HEK293 (cell line): ENCODE measurements at regions not wholly inside any gene's neighbourhood (a gene's known extent, or its start where the extent isn't known, plus 50 kb on each side); places are given as distances from the start of the nearest gene placed in this dataset.

ENCODE experiments used
- CTCF ChIA-PET: fragments of 350-600 bp; formaldehyde crosslinking; extraction: SDS; loops from one replicate; lab custom pipeline; 2021; ENCODE audit warnings: antibody characterized with exemption; lab: Yijun Ruan, JAX
- POLR2A ChIA-PET: fragments of 300-600 bp; formaldehyde crosslinking; extraction: SDS; loops from one replicate; lab custom pipeline; 2020; ENCODE audit warnings: antibody characterized with exemption, inconsistent platforms; lab: Yijun Ruan, JAX
- H3K27ac ChIP-seq: fragments of 200-500 bp; sonication (Bioruptor generic); 2 replicates; pipeline ENCODE4 v1.5.1; 2014; ENCODE audit warnings: low read depth, low read length, control low read depth, inconsistent platforms; ENCODE audit errors: extremely low read depth
- H3K36me3 ChIP-seq, 2 experiments: fragments of 200-500 bp in 1 of 2; sonication (Bioruptor generic) in 1 of 2; 1 replicate in 1 of 2; 2 replicates in 1 of 2; pipeline ENCODE4 v1.5.1; 2014 to 2017; ENCODE audit warnings: inconsistent platforms in 2 of 2, low read length in 2 of 2; ENCODE audit not compliant: control insufficient read depth in 2 of 2, insufficient read depth in 1 of 2
- H3K4me1 ChIP-seq: fragments of 200-500 bp; sonication (Bioruptor generic); 2 replicates; pipeline ENCODE4 v1.5.1; 2014; ENCODE audit warnings: mild to moderate bottlenecking, low read length, inconsistent platforms; ENCODE audit not compliant: control insufficient read depth, insufficient read depth
- H3K4me3 ChIP-seq: 2 replicates; pipeline ENCODE4 v1.5.1; 2011; ENCODE audit warnings: low read depth, mild to moderate bottlenecking, control low read depth, low read length, moderate library complexity
- H3K9me3 ChIP-seq: fragments of 200-500 bp; sonication (Bioruptor generic); 2 replicates; pipeline ENCODE4 v1.5.1; 2014; ENCODE audit warnings: low read depth, low read length, inconsistent platforms; ENCODE audit not compliant: control insufficient read depth, insufficient read depth
- BCL11B ChIP-seq: fragments of 450-650 bp; formaldehyde crosslinking; IDR thresholded peaks from 2 replicates; pipeline ENCODE4 v1.5.1; 2016; ENCODE audit warnings: low read depth, missing biosample characterization, missing genetic modification characterization
- EGR2 ChIP-seq: fragments of 450-650 bp; formaldehyde crosslinking; IDR thresholded peaks from 2 replicates; pipeline ENCODE4 v1.5.1; 2016; ENCODE audit warnings: low read depth, missing biosample characterization, missing genetic modification characterization
- GLIS2 ChIP-seq: fragments of 450-650 bp; formaldehyde crosslinking; IDR thresholded peaks from 2 replicates; pipeline ENCODE4 v1.5.1; 2016; ENCODE audit warnings: missing biosample characterization, missing genetic modification characterization
- ZBTB21 ChIP-seq: fragments of 450-650 bp; formaldehyde crosslinking; IDR thresholded peaks from 2 replicates; pipeline ENCODE4 v1.5.1; 2017; ENCODE audit warnings: missing biosample characterization, missing genetic modification characterization
- ZBTB7A ChIP-seq: fragments of 450-650 bp; formaldehyde crosslinking; IDR thresholded peaks from 2 replicates; pipeline ENCODE4 v1.5.1; 2016; ENCODE audit warnings: low read depth, missing biosample characterization, missing genetic modification characterization
- ZEB2 ChIP-seq: fragments of 450-650 bp; formaldehyde crosslinking; IDR thresholded peaks from 2 replicates; pipeline ENCODE4 v1.5.1; 2016; ENCODE audit warnings: missing biosample characterization, missing genetic modification characterization
- ZNF10 ChIP-seq: fragments of 450-650 bp; formaldehyde crosslinking; IDR thresholded peaks from 2 replicates; pipeline ENCODE4 v1.5.1; 2017; ENCODE audit warnings: missing biosample characterization, missing genetic modification characterization
- ZNF112 ChIP-seq: fragments of 450-650 bp; formaldehyde crosslinking; IDR thresholded peaks from 2 replicates; pipeline ENCODE4 v1.5.0; 2017; ENCODE audit warnings: missing biosample characterization, missing genetic modification characterization
- ZNF114 ChIP-seq: fragments of 450-650 bp; formaldehyde crosslinking; IDR thresholded peaks from 2 replicates; pipeline ENCODE4 v1.5.0; 2017; ENCODE audit warnings: missing biosample characterization, missing genetic modification characterization
- ZNF214 ChIP-seq: fragments of 450-650 bp; formaldehyde crosslinking; IDR thresholded peaks from 2 replicates; pipeline ENCODE4 v1.5.1; 2017; ENCODE audit warnings: missing biosample characterization, mild to moderate bottlenecking, missing genetic modification characterization, borderline replicate concordance
- ZNF302 ChIP-seq: fragments of 450-650 bp; formaldehyde crosslinking; IDR thresholded peaks from 2 replicates; pipeline ENCODE4 v1.5.1; 2016; ENCODE audit warnings: missing biosample characterization, missing genetic modification characterization, low read depth
- ZNF324 ChIP-seq: fragments of 450-650 bp; formaldehyde crosslinking; IDR thresholded peaks from 2 replicates; pipeline ENCODE4 v1.5.1; 2016; ENCODE audit warnings: missing biosample characterization, missing genetic modification characterization
- ZNF423 ChIP-seq: fragments of 450-650 bp; formaldehyde crosslinking; IDR thresholded peaks from 2 replicates; pipeline ENCODE4 v1.5.1; 2016; ENCODE audit warnings: missing biosample characterization, missing genetic modification characterization
- ZNF624 ChIP-seq: fragments of 450-650 bp; formaldehyde crosslinking; IDR thresholded peaks from 2 replicates; pipeline ENCODE4 v1.5.1; 2017; ENCODE audit warnings: missing biosample characterization, missing genetic modification characterization
- ZNF629 ChIP-seq: fragments of 450-650 bp; formaldehyde crosslinking; IDR thresholded peaks from 2 replicates; pipeline ENCODE4 v1.5.1; 2017; ENCODE audit warnings: missing biosample characterization, missing genetic modification characterization
- ZNF658 ChIP-seq: fragments of 450-650 bp; formaldehyde crosslinking; IDR thresholded peaks from 2 replicates; pipeline ENCODE4; 2016; ENCODE audit warnings: missing biosample characterization, missing genetic modification characterization
- ZNF792 ChIP-seq: fragments of 450-650 bp; formaldehyde crosslinking; IDR thresholded peaks from 2 replicates; pipeline ENCODE4 v1.5.1; 2016; ENCODE audit warnings: missing biosample characterization, missing genetic modification characterization
- ZSCAN23 ChIP-seq: fragments of 450-650 bp; formaldehyde crosslinking; IDR thresholded peaks from 2 replicates; pipeline ENCODE4 v1.5.1; 2016; ENCODE audit warnings: missing biosample characterization, missing genetic modification characterization
- ZXDB ChIP-seq: fragments of 450-650 bp; formaldehyde crosslinking; IDR thresholded peaks from 2 replicates; pipeline ENCODE4 v1.5.1; 2016; ENCODE audit warnings: missing biosample characterization, missing genetic modification characterization
- TF ChIP-seq, protein P1 (sequence below): fragments of 450-650 bp; formaldehyde crosslinking; IDR thresholded peaks from 2 replicates; pipeline ENCODE4 v1.5.1; 2016; ENCODE audit warnings: missing biosample characterization, missing genetic modification characterization
- TF ChIP-seq, protein P2 (sequence below): fragments of 450-650 bp; formaldehyde crosslinking; optimal IDR thresholded peaks from 2 replicates; pipeline ENCODE3; 2016; ENCODE audit warnings: missing biosample characterization, mild to moderate bottlenecking, missing genetic modification characterization
- TF ChIP-seq, protein P3 (sequence below): fragments of 450-650 bp; formaldehyde crosslinking; conservative IDR thresholded peaks from 2 replicates; pipeline ENCODE4 v1.5.1; 2016; ENCODE audit warnings: low read depth, missing biosample characterization, missing genetic modification characterization

DNA sequence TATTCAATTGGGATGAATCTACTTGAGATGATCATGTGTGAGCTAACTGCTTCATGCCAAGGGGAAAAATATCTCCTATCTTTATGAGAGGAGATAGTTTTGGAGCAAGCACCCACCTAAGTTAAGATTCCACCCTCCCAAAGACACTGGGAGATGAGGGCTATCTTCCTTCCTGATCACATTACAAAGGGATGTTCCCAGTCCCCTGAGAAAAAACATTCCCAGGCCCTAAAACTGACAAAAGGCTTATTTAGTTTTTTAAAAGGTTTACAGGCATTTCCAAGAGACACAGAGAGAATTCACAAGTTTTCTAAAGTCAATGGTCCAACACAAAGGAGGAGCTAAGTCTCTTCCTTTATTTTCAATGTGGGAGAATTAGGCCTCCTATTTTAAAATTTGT, 401.5 kb downstream of the FBXO15 start:
- Histone ChIP-seq H3K36me3 (no peaks in the 10 kb centered on the region), H3K4me1 (no peaks in the 10 kb centered on the region), H3K9me3 (no peaks in the 10 kb centered on the region), H3K4me3 (no peak overlapping the region), H3K27ac (no peak overlapping the region)
- ChIA-PET POLR2A (no interaction called here), CTCF (no interaction called here)
- TF ChIP-seq ZNF792 (no peak), ZNF10 (tag by site-specific recombination) (no peak), ZSCAN23 (tag by site-specific recombination) (no peak), GLIS2 (no peak), ZNF302 (tag by site-specific recombination) (no peak), ZNF214 (tag by site-specific recombination) (no peak), ZNF324 (no peak), ZEB2 (no peak), EGR2 (tag by site-specific recombination) (no peak), ZNF658 (tag by site-specific recombination) (no peak), ZNF423 (tag by site-specific recombination) (no peak), ZNF114 (tag by site-specific recombination) (no peak), BCL11B (no peak), ZXDB (tag by site-specific recombination) (no peak), ZBTB21 (tag by site-specific recombination) (no peak), ZNF629 (no peak), ZBTB7A (tag by site-specific recombination) (no peak), ZNF624 (tag by site-specific recombination) (no peak)
- TF ChIP-seq, protein P1, sequence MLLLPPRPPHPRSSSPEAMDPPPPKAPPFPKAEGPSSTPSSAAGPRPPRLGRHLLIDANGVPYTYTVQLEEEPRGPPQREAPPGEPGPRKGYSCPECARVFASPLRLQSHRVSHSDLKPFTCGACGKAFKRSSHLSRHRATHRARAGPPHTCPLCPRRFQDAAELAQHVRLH, result no peak
- TF ChIP-seq, protein P2, sequence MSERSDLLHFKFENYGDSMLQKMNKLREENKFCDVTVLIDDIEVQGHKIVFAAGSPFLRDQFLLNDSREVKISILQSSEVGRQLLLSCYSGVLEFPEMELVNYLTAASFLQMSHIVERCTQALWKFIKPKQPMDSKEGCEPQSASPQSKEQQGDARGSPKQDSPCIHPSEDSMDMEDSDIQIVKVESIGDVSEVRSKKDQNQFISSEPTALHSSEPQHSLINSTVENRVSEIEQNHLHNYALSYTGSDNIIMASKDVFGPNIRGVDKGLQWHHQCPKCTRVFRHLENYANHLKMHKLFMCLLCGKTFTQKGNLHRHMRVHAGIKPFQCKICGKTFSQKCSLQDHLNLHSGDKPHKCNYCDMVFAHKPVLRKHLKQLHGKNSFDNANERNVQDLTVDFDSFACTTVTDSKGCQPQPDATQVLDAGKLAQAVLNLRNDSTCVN (tag by site-specific recombination), result no peak

DNA sequence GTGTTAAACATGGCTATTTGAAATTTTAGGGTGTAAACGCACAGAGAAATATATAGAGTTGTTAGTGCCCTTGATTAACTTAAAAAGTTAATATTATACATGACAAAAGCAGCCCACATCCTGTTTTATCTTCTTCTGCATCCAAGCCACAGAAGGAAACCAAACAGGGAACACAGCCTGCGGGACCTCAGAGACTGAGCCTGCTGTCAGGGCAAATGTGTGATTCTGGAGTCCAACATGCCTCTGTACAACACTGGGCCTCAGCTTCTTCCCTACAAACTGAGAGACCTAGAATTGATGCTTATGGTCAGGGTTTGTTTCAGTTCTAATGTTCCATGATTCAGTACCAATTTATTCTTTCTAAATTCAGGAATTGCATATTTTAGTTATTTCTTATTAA, 404.7 kb downstream of the FBXO15 start:
- Histone ChIP-seq H3K36me3 (no peaks in the 10 kb centered on the region), H3K27ac (no peak overlapping the region), H3K9me3 (no peaks in the 10 kb centered on the region), H3K4me3 (no peak overlapping the region), H3K4me1 (no peaks in the 10 kb centered on the region)
- ChIA-PET POLR2A (no interaction called here), CTCF (no interaction called here)
- no peak for TF ChIP-seq ZNF112 (tag by site-specific recombination)
- TF ChIP-seq, protein P3, sequence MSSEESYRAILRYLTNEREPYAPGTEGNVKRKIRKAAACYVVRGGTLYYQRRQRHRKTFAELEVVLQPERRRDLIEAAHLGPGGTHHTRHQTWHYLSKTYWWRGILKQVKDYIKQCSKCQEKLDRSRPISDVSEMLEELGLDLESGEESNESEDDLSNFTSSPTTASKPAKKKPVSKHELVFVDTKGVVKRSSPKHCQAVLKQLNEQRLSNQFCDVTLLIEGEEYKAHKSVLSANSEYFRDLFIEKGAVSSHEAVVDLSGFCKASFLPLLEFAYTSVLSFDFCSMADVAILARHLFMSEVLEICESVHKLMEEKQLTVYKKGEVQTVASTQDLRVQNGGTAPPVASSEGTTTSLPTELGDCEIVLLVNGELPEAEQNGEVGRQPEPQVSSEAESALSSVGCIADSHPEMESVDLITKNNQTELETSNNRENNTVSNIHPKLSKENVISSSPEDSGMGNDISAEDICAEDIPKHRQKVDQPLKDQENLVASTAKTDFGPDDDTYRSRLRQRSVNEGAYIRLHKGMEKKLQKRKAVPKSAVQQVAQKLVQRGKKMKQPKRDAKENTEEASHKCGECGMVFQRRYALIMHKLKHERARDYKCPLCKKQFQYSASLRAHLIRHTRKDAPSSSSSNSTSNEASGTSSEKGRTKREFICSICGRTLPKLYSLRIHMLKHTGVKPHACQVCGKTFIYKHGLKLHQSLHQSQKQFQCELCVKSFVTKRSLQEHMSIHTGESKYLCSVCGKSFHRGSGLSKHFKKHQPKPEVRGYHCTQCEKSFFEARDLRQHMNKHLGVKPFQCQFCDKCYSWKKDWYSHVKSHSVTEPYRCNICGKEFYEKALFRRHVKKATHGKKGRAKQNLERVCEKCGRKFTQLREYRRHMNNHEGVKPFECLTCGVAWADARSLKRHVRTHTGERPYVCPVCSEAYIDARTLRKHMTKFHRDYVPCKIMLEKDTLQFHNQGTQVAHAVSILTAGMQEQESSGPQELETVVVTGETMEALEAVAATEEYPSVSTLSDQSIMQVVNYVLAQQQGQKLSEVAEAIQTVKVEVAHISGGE (tag by site-specific recombination), result no peak
- TF ChIP-seq, all 188 proteins: peak for 0
